ENCODE measurements at regions not wholly inside any gene's neighbourhood (a gene's known extent, or its start where the extent isn't known, plus 50 kb on each side); places are given as distances from the start of the nearest gene placed in this dataset.

DNA sequence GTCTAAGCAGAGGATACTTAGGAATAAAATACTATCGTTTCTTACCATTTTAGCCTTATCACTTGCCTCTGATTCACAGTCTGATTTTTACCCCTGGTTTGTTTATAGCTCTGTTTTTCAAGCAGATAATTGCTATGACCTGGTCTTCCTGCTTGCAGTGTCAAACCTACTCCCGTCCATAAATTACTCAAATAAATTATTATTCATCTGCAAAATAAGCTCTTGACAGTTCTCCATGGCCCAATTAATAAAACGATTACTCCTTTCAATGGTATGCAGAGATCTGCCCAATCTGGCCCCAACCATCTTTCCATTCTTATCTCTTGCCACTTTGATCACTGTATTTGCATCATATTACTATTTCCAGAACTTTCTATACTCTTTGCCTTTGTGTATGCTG, 354.0 kb downstream of the CCDC85A start:
- TF ChIP-seq, protein P1, sequence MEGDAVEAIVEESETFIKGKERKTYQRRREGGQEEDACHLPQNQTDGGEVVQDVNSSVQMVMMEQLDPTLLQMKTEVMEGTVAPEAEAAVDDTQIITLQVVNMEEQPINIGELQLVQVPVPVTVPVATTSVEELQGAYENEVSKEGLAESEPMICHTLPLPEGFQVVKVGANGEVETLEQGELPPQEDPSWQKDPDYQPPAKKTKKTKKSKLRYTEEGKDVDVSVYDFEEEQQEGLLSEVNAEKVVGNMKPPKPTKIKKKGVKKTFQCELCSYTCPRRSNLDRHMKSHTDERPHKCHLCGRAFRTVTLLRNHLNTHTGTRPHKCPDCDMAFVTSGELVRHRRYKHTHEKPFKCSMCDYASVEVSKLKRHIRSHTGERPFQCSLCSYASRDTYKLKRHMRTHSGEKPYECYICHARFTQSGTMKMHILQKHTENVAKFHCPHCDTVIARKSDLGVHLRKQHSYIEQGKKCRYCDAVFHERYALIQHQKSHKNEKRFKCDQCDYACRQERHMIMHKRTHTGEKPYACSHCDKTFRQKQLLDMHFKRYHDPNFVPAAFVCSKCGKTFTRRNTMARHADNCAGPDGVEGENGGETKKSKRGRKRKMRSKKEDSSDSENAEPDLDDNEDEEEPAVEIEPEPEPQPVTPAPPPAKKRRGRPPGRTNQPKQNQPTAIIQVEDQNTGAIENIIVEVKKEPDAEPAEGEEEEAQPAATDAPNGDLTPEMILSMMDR (IDR thresholded peaks at IDR 0.05) = no peak
- no peak for TF ChIP-seq EZH2 (IDR thresholded peaks at IDR 0.05)
